ENCODE measurements at regions not wholly inside any gene's neighbourhood (a gene's known extent, or its start where the extent isn't known, plus 50 kb on each side); places are given as distances from the start of the nearest gene placed in this dataset.

DNA sequence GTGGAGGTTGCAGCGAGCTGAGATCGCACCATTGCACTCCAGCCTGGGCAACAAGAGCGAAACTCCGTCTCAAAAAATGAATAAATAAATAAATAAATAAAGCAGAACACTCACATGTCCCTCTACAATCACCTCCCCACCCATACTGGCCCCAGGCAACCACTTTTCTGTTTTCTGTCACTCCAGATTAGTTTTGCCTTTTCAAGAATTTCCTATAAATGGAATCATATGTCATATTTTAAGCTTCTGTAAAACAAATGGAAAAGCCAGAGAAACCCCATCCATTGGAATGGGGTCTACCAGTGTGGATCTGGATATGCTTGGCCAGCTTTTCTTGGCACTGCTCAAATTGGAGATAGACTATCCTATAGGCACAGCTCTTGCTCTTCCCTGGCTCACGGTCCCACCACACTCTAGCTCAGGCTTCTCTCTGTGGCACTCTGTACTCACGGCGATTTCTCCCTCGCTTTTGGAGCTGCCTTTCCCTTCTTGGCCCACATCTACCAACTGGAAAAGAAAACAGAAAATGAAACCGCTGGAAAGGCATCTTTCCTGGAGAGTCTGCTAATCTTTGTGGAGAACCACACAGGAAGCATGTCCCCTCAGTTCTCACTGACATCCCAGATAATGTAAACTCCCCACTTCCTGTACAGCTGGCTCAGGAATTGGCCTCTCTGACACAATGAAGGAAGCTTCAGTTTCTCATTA is 210.1 kb downstream of the JCAD start (continued):
- TF ChIP-seq RCOR1 (IDR thresholded peaks at IDR 0.05; ENCODE audit: low read length) (0 out of 2 replicates have a peak, but pooled peaks have one; percentile 21), MXI1 (IDR thresholded peaks at IDR 0.05; ENCODE audit: low read depth, low read length) (no peak), SIN3A (IDR thresholded peaks at IDR 0.05; ENCODE audit: borderline replicate concordance, low read depth, low read length) (no peak), CHD2 (IDR thresholded peaks at IDR 0.05; ENCODE audit: low read length, partially characterized antibody) (no peak), SMC3 (IDR thresholded peaks at IDR 0.05; ENCODE audit: low read depth, low read length) (no peak), POLR2AphosphoS5 (IDR thresholded peaks at IDR 0.05; ENCODE audit: low read depth, low read length) (no peak; the same call in 1 of the 2 replicates), EZH2phosphoT487 (IDR thresholded peaks at IDR 0.05; ENCODE audit: borderline replicate concordance, low read depth) (no peak), EP300 (IDR thresholded peaks at IDR 0.05; ENCODE audit: borderline replicate concordance in 1 of 2, low read depth in 1 of 2, low read length in 1 of 2) (0 out of 4 replicates have a peak, but pooled peaks have one; percentile 21 to 25), FOSL2 (IDR thresholded peaks at IDR 0.05; ENCODE audit: borderline replicate concordance, low read depth) (no peak), TCF12 (IDR thresholded peaks at IDR 0.05) (peak; percentile 67), MEF2A (IDR thresholded peaks at IDR 0.05; ENCODE audit: borderline replicate concordance, low read depth) (no peak), JUND (IDR thresholded peaks at IDR 0.05) (no peak), ELF1 (IDR thresholded peaks at IDR 0.05) (0 out of 2 replicates have a peak, but pooled peaks have one; percentile 23), NRF1 (IDR thresholded peaks at IDR 0.05; ENCODE audit: low read depth, low read length) (no peak), CTCF (IDR thresholded peaks at IDR 0.05) (no peak), RXRA (IDR thresholded peaks at IDR 0.05; ENCODE audit: borderline replicate concordance, low read depth) (no peak), FOXJ3 (CRISPR knock-in tag; IDR thresholded peaks at IDR 0.05) (no peak)
- TF ChIP-seq, protein P1, sequence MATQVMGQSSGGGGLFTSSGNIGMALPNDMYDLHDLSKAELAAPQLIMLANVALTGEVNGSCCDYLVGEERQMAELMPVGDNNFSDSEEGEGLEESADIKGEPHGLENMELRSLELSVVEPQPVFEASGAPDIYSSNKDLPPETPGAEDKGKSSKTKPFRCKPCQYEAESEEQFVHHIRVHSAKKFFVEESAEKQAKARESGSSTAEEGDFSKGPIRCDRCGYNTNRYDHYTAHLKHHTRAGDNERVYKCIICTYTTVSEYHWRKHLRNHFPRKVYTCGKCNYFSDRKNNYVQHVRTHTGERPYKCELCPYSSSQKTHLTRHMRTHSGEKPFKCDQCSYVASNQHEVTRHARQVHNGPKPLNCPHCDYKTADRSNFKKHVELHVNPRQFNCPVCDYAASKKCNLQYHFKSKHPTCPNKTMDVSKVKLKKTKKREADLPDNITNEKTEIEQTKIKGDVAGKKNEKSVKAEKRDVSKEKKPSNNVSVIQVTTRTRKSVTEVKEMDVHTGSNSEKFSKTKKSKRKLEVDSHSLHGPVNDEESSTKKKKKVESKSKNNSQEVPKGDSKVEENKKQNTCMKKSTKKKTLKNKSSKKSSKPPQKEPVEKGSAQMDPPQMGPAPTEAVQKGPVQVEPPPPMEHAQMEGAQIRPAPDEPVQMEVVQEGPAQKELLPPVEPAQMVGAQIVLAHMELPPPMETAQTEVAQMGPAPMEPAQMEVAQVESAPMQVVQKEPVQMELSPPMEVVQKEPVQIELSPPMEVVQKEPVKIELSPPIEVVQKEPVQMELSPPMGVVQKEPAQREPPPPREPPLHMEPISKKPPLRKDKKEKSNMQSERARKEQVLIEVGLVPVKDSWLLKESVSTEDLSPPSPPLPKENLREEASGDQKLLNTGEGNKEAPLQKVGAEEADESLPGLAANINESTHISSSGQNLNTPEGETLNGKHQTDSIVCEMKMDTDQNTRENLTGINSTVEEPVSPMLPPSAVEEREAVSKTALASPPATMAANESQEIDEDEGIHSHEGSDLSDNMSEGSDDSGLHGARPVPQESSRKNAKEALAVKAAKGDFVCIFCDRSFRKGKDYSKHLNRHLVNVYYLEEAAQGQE (IDR thresholded peaks at IDR 0.05; ENCODE audit: low read depth, low read length), result no peak
- TF ChIP-seq, protein P2, sequence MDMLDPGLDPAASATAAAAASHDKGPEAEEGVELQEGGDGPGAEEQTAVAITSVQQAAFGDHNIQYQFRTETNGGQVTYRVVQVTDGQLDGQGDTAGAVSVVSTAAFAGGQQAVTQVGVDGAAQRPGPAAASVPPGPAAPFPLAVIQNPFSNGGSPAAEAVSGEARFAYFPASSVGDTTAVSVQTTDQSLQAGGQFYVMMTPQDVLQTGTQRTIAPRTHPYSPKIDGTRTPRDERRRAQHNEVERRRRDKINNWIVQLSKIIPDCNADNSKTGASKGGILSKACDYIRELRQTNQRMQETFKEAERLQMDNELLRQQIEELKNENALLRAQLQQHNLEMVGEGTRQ (IDR thresholded peaks at IDR 0.05; ENCODE audit: borderline replicate concordance, low read depth, low read length), result no peak
- TF ChIP-seq, protein P3, sequence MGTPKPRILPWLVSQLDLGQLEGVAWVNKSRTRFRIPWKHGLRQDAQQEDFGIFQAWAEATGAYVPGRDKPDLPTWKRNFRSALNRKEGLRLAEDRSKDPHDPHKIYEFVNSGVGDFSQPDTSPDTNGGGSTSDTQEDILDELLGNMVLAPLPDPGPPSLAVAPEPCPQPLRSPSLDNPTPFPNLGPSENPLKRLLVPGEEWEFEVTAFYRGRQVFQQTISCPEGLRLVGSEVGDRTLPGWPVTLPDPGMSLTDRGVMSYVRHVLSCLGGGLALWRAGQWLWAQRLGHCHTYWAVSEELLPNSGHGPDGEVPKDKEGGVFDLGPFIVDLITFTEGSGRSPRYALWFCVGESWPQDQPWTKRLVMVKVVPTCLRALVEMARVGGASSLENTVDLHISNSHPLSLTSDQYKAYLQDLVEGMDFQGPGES (IDR thresholded peaks at IDR 0.05; ENCODE audit: low read depth, low read length), result no peak

All from SK-N-SH (cell line).